Kidney epithelial cell (primary cell): ENCODE measurements at regions not wholly inside any gene's neighbourhood (a gene's known extent, or its start where the extent isn't known, plus 50 kb on each side); places are given as distances from the start of the nearest gene placed in this dataset.

Experiments
- DNase-seq: peaks from one replicate; pipeline ENCODE4 v3.0.0-alpha.2; 2010; ENCODE audit warnings: low read depth
- H3K27me3 ChIP-seq: 2 replicates; pipeline ENCODE4 v1.6.0; 2011; ENCODE audit warnings: low read length; ENCODE audit not compliant: control insufficient read depth, insufficient read depth
- H3K36me3 ChIP-seq: 2 replicates; pipeline ENCODE4 v1.5.1; 2011; ENCODE audit warnings: low read length; ENCODE audit not compliant: control insufficient read depth, insufficient read depth
- H3K4me3 ChIP-seq: 2 replicates; pipeline ENCODE4 v1.5.1; 2011; ENCODE audit warnings: low read depth, mild to moderate bottlenecking, control low read depth, low read length
- CTCF ChIP-seq: IDR thresholded peaks from 2 replicates; pipeline ENCODE4 v1.5.1; 2011; ENCODE audit warnings: mild to moderate bottlenecking, moderate library complexity, low read length, control low read depth, inconsistent platforms; ENCODE audit not compliant: insufficient read depth, poor library complexity, severe bottlenecking

- no peak for DNase-seq
- no peak for TF ChIP-seq CTCF
- no peaks in the 10 kb centered on the region for H3K27me3 ChIP-seq
- H3K4me3 ChIP-seq = no peak overlapping the region
- H3K36me3 ChIP-seq = no peaks in the 10 kb centered on the region
Observed at GRCh38 chr2:129055824-129056223, 737.2 kb upstream of the HS6ST1 start.

- no peak overlapping the region for H3K4me3 ChIP-seq
- DNase-seq = no peak
Observed at GRCh38 chr2:129056309-129056958, 737.8 kb upstream of the HS6ST1 start.

GRCh38 chr2:129056959-129057317 is 738.3 kb upstream of the HS6ST1 start:
- no peak for TF ChIP-seq CTCF
- H3K4me3 ChIP-seq = no peak overlapping the region

More at GRCh38 chr2:129056309-129056958, 737.8 kb upstream of the HS6ST1 start:
- Histone ChIP-seq H3K36me3 (no peaks in the 10 kb centered on the region), H3K27me3 (no peaks in the 10 kb centered on the region)
- no peak for TF ChIP-seq CTCF

GRCh38 chr2:129058981-129059380 is 740.3 kb upstream of the HS6ST1 start:
- H3K4me3 ChIP-seq = no peak overlapping the region
- TF ChIP-seq CTCF = no peak
- DNase-seq = no peak
- H3K27me3 ChIP-seq = no peaks in the 10 kb centered on the region
- no peaks in the 10 kb centered on the region for H3K36me3 ChIP-seq

More at GRCh38 chr2:129056959-129057317, 738.3 kb upstream of the HS6ST1 start:
- no peaks in the 10 kb centered on the region for H3K36me3 ChIP-seq
- H3K27me3 ChIP-seq = no peaks in the 10 kb centered on the region
- no peak for DNase-seq

GRCh38 chr2:129059476-129059875 is 740.8 kb upstream of the HS6ST1 start:
- Histone ChIP-seq H3K27me3 (no peaks in the 10 kb centered on the region), H3K36me3 (no peaks in the 10 kb centered on the region), H3K4me3 (no peak overlapping the region)
- no peak for DNase-seq
- TF ChIP-seq CTCF = no peak
